GM19035 (cell line): ENCODE measurements at regions not wholly inside any gene's neighbourhood (a gene's known extent, or its start where the extent isn't known, plus 50 kb on each side); places are given as distances from the start of the nearest gene placed in this dataset.
"Not testable (repeated sequence)": the region's sequence is repeated elsewhere in the genome, so short reads cannot be mapped to it uniquely, and the experiment has no call there.

Experiments used
- ATAC-seq: cut with Tn5 transposase; IDR thresholded peaks from one replicate; pipeline ENCODE4 v1.9.1; 2021; ENCODE audit not compliant: unreplicated experiment

DNA sequence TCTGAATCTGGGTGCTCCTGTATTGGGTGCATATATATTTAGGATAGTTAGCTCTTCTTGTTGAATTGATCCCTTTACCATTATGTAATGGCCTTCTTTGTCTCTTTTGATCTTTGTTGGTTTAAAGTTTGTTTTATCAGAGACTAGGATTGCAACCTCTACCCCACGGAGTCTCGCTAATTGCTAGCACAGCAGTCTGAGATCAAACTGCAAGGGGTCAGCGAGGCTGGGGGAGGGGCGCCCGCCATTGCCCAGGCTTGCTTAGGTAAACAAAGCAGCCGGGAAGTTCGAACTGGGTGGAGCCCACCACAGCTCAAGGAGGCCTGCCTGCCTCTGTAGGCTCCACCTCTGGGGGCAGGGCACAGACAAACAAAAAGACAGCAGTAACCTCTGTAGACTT lies 421.8 kb downstream of the CSNK1G3 start:
- not testable (repeated sequence) for ATAC-seq

DNA sequence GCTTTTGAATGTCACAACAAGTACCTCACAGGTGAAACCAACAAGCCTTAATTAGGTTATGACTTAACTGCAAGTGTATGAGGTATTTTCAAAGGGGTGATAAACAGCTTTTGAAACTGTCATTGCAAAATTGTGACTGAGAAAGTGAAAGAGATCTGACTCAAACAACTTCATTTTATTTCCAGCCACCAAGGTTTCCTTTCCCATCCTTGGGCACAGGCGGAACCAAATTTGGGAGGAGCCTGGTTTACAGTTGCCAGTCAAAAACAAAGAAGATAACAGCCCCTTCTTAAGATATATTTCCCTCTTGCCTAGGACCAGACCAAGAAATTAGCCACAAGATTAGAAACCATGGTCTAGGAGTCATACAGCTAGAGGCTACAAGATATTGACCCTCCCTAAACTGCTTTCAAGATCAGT lies 417.1 kb downstream of the CSNK1G3 start:
- peak; percentile 70 for ATAC-seq

DNA sequence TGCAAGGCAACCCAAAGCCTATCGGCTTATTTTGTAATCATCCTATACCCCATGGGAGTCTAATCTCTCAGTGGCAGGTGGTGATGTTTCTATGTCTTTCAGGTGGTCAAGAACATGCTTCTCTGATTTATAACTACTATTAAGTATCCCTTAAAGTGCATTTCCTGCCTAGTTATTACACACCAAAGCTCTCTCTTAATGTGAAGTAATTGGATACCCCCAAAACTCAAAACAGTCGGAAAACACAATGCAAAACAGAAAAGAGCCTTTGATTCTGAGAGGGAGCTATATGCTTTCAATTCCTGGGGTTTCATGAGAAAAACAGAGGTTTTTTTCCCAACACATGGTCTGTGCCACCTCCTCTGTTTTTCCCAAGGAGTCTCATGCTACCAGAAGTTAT lies 416.4 kb downstream of the CSNK1G3 start:
- ATAC-seq = no peak

DNA sequence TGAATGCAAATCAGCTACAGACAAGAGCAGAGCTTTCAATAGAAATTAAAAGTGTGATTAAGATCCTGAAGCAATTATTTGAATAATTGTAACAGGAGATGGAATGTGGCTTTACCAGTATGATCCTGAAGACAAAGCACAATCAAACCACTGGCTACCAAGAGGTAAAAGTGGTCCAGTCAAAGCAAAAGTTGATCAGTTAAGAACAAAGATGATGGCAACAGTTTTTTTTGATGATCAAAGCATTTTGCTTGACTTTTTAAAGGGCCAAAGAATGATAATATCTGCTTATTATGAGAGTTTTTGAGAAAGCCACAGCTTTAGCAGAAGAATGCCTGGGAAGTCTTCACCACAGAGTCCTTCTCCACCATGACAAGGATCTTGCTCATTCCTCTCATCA lies 409.2 kb downstream of the CSNK1G3 start:
- no peak for ATAC-seq

DNA sequence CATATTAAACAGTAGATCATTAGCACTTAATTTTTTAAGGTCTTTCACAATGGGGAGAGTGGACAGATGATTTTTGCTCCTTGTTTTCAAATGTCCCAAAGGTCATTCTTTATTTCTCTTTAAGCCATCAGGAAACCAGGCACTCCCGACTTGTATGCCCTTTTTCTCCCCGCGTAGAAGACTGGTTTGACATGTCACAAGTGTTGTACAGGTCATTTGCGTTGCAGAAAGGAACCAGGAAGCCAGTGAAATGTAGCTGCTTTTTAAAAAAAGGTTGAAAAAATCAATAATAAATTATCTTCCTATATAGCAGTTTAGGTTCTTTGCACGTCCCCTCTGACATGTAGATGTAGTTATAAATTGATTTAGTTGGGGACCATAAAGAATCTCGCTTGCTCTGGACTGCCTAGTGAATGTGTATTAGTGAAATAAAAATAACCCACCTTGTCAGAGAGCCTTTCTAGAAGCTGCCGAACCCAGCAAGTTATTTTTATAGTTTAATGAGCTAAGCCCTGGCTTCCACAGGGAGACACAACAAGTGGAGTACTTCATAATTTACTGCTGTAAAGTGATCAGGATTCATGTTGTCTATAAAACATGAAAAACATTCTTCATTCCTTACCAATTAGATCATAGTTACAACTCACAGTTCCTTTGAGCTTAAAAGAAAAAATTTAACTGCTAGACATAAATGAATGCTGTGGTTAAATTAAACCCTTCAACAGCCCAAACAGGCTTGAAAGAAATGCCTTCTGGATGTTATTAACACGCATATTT lies 404.6 kb downstream of the CSNK1G3 start:
- ATAC-seq = no peak

DNA sequence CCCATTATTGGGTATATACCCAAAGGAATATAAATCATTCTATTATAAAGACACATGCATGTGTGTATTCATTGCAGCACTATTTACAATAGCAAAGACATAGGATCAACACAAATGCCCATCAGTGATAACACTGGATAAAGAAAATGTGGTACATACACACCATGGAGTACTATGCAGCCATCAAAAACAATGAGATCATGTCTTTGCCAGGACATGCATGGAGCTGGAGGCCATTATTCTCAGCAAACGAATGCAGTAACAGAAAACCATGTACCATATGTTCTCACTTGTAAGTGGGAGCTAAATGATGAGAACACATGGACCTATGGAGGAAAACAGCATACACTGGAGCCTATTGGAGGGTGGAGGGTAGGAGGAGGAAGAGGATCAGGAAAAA lies 402.4 kb downstream of the CSNK1G3 start:
- no peak for ATAC-seq

DNA sequence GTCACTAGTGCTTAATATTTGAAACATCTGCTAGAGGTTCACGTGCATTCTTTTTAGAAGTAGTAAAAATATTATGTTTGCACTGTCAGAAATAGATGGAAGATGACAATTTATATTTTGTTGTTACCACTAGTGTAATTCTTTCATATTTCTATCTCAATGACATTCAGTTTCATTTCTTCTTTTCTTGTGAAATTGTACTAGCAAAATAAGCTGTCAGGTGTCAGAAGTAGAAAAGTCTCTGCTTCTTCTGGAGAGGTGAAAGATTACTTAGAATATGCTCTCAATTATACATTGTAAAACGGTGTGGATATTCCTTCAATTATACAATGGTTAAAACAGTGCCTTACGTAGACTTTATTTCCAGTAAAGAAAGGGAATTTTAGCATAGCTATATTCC lies 395.4 kb downstream of the CSNK1G3 start:
- no peak for ATAC-seq

DNA sequence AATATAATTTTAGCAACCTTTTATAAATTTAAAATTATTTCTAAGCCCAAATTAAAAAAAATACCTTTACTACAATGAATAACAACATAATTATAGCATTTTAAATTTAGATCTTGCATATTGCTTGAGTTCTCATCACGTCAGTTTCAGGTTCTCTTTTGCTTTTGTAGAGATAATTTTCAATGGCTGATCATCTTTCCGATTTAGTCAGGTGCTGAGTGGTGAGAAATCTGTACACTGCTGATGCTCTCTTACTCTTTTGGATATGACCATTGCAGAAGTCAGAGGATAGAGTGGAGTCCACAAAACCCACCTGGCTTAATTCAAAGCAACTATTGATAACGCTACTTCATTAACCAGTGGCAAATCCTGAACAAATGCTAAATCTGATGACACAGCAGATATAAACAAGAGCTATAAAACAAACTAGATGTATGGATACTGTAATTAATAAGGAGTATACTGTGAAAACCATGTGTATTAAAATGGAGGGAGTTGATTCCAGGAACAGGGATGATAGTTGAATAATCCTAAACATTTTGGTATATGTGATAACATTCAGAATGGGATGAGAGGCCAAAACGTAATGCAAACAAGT lies 394.8 kb downstream of the CSNK1G3 start:
- no peak for ATAC-seq

DNA sequence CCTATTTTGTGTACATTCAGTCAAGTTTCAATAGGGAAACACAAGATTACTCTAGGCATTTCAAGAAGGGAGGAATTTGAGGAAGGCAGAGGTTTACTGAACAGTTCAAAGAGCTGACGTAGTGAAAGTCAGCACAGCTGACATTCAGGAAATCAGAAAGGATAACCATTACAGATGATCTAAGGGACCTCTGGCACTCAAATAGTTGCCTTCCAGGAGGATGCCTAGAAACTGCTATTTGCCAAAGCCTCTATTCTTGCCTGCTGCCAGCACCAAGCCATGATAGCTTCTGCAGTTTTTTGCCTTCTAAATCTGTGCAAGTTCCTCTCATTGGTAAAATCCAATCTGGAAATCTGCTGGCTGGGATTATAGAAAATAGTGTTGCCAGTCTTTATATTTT lies 373.1 kb downstream of the CSNK1G3 start:
- ATAC-seq = no peak

DNA sequence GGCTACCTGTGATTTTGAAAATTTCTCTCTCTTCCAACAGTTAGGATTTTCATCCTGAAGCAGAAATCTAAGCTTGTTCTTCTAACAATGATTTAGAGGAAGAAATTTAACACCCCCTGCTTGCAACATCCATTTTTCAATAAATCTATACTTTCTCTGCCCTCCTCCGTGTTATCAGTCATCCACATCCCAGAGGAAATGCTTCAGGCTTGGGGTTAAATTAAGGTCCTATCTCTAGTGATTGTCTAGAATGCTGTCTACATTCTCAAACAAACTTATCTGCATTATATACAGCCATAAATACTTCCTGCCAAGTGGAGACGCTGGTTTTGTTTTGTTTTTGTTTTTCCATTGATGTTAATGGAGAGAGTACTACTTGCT lies 371.0 kb downstream of the CSNK1G3 start:
- no peak for ATAC-seq

DNA sequence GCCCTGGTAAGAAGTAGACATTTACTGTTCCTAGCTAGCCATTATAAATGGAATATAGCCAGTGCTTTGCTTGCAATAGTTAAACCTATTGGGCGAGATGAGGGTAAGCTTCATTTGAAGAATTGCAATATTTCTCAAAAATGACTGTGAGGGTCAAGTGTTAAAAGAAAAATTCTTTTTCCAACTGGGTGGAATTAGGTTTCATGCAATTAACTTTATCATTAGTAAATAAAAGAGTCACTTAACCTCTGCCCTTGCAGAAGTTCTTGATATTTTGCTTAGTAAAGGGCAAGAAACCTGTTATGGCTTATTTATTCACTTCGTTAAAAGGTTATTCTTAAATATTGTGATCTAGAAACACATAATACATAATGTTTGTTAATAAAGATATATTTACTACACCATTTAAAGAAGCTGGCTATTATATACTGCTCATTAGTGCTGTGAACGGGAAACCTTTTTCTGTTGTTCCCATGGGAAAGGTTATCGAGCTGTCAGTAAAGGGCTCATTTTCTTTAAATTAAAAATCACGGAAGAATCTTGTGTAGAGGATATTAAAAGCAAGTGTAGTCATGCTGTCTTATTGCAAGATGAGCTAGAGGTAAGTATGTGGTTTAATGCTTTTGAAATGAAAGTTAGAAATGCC lies 370.5 kb downstream of the CSNK1G3 start:
- ATAC-seq = no peak

DNA sequence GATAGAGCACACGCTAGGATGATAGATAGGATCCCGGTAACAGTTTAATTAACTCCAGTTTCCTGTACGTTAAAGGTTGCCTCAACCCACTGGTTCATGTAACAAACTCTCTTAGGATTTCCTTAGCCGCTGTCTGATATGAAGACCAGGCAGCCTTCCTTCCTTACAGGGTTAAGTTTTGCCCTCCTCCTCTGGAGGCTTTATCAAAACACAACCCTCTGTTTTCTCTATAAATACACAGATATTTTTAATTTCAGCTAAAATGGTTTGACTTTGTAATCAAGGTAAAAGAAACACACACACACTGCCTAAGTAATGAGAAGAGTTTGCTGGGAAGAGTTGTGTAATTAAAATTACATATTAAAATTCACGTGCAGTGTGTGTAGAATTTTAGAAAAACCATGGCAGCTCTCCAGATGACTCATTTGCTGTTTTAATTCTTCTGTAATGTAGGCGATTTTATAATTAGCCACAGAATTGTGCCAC lies 369.8 kb downstream of the CSNK1G3 start:
- ATAC-seq = no peak

DNA sequence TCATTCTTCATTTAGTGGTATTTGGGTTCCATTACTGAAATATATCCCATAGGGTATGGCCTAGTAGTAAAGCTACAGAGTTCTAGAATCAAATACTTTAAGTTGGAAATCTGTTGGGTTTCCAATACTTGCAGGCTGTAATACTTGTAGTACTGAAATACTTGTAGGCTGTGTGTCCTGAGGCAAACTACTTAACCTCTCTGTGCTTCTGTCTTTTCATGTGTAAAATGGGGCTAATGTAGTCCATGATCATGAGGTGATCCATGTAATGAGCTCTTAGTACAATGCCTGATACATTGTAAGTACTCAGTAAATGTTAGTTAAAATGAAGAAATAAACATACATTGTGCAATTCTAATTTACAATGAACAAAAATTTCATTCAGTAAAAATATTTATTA lies 368.9 kb downstream of the CSNK1G3 start:
- no peak for ATAC-seq

DNA sequence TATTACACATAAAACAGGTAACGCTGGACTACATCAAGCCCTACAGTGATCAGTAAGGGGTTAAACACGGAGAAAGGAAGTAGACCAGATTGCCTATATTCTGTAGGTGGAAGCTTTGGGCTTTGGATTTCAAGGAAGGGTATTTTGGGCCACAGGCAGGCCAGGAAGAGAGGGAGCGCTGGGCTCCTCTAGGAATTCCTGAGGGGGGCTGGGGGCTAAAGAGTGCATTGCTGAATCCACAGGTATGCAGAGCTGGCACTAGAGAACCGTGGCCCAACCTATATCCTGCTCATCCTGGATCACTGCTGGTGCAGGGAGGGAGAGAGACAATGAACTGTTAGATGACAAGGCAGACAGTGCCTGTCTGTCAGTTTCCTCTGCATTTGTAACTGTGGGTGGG lies 367.1 kb downstream of the CSNK1G3 start:
- no peak for ATAC-seq

DNA sequence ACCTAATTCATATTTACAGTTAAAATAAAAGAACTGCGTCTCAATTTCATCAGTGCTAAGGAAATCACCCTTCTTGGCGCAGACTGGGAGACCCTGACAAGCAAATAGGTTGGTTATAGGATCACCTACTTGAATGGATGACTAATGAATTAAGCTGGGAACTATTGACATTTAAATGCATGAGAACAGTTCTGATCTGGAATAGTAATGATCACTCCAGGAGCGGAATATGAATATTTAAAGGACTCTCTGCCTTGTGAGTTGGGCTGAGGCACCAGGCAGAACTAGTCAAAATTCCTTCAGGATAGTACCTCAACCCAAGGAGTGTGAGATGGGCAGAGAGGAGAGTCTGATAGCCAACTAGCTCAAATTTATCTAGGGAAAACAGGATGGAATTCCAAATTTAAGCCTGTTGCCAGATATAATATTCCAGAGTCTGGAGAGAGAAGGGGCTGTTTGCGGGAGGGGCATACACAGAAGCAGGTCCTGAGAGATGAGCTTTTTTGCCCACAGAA lies 364.4 kb downstream of the CSNK1G3 start:
- no peak for ATAC-seq

DNA sequence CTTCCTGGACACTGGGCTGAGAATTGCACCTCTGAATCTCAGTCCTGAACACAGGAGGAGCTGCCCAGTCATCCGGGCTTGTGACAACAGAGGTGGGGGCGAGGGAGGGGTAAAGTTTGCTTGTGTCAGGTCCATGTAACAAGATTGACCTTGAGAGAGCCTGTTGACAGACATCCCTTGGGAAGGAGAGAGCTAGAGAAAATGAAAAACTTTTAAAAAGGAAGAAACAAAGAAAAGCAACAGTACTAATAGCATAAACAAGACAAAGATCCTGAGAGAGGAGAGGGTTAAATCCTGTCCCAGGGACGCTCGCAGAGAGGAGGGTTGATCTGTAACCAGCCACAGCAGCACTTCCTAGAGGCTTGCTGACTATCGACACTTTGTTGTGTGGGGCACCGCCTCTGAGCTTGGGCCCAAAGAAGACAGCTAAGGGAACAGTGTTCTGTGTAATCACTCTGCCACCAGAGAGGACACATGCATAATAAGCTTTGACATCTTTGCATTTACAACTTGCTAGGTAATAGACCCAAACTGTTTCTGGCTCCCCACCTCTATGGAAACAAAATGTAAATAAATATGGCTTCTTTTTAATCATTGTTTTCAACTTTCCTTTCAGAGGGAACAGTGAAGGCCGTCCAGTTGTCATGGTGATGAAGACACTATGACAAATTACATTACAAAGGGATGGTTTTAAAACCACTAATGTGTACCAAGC lies 363.7 kb downstream of the CSNK1G3 start:
- no peak for ATAC-seq

DNA sequence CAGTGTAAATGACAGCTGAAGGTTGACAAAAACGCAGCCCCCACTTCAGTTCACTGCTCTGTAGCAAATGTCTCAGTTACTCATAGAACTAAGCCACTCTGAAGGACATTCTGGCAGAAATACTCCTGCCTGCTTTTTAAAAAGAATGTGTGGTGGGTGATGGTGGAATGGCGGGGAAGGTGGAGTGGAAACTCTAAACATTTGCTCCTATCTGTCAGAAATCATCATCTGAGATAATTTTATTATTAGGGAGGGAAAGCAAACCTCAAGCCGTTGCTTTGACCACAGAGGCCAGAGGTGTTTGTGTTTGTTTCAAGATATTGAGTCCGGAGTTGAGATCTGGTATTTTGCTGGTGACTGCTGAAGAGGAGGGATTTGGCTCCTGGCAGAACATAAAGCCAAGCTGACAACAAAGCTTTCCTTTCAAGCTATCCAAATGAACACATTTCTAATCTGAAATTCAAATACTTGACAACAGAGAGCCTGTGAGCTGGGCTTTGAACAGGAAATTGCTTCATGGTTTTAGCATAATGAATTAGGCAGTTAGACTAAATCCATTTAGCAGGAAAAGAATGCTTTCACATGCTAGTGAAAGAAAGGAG lies 362.7 kb downstream of the CSNK1G3 start:
- ATAC-seq = no peak

DNA sequence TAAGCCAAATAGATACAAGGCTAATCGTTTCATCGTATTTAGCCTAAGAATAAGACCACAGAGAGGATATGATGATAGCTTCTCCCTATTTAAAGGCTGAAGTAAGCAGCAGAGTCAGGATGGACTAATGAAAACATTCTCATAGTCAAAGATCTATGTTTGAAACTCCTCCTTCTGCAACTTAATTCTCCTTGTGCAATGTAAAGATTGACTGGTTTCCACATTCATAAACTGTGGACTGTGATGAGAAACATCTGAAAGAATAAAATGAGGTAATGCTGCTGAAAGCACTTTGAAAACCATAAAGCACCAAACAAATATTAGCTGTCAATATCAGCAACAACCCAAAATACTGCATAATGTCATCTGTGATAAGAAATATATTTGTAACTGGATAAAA lies 361.9 kb downstream of the CSNK1G3 start:
- ATAC-seq = no peak

DNA sequence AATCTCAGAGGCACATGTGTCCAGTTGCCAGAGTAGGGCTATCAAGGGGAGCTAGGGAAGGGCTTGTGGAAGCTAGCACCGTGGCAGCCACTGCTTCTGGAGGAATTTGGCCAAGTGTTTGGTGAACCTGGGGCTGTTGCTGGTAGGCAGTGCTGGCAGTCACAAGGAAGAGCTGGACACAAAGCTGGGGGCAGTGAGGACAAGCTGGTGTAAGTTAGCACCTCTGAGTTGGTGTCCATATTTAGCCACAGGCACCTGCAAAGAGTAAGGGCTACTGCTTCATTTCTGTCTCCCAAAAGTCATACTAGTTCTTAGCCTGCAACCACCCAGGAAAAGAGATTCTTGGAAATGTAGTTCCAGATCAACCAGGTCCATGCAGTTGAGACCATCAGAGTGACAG lies 359.4 kb downstream of the CSNK1G3 start:
- ATAC-seq = no peak

DNA sequence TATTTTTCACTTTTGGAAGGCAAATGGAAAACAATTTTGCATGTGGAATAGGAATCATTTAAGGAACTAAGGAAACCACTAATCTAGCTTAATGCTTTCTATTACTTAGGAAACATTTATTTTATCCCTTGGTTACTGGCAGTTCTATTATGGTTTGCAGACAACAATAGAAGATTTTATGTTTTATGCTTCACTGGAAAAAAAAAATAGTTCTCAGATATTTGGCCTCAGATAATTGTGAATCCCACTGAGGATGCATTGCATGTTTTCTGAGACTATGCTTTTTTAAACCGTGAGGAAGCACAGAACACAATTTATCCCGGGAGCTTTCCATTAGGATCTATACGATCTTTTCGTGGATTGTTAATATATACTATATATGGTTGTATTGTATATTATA lies 356.9 kb downstream of the CSNK1G3 start:
- ATAC-seq = no peak

DNA sequence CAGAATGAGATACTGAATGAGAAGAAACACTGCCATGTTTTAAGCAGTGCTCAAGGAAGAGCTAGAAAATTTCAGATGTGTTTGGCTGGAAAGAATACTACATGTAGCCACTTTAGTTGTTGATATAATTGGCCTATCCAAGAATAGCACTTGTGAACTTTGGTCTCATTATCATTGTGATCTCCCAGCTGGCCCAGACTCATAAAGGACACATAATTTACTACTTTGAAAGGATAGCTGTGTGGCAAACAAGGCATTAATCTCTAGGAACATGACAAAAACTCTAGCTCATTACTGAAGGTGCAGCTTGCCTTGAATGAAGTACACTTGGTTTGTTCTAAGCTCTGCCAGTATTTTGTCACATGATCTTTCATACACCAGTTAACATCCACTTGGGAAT lies 356.3 kb downstream of the CSNK1G3 start:
- no peak for ATAC-seq
